ENCODE measurements at regions not wholly inside any gene's neighbourhood (a gene's known extent, or its start where the extent isn't known, plus 50 kb on each side); places are given as distances from the start of the nearest gene placed in this dataset.
"Not testable (repeated sequence)": the region's sequence is repeated elsewhere in the genome, so short reads cannot be mapped to it uniquely, and the experiment has no call there.

DNA sequence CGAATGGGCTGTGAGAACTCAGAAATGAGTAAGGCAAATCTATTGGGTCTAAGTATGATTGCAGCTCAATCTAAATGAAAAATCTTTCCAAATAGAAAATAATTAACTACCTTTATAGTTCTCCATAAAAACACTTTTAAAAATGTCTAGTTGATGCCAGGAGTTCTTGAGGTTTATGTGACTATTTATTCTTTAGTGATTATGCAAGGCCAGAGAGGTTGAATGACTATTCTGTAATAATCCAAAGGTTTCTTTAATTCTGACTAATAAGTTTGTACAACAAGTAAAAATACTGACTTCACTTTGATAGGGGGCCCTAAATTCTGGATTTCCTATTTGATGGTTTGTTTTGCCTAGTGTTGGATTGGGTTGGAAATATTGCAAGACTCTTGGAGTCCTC lies 461.2 kb downstream of the EPM2A start:
- no peak for DNase-seq (ENCODE audit: low read depth)

DNA sequence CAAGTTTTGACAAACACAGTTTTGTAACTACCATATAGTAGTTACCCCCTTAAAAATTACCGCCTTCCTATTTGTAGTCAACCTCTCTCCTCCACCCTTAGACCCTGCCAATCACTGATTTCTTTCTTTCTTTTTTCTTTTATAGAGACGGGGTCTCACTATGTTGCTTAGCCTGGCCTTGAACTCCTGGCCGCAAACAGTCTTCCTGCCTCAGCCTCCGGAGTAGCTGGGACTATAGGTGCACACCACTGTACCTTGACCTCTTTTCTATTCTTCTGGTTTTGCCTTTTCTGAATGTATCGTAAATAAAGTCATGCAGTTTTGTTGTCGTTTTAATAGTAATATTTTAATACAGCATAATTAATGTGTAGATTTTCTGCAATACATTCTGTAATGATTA lies 460.3 kb downstream of the EPM2A start:
- no peak for DNase-seq (ENCODE audit: low read depth)

DNA sequence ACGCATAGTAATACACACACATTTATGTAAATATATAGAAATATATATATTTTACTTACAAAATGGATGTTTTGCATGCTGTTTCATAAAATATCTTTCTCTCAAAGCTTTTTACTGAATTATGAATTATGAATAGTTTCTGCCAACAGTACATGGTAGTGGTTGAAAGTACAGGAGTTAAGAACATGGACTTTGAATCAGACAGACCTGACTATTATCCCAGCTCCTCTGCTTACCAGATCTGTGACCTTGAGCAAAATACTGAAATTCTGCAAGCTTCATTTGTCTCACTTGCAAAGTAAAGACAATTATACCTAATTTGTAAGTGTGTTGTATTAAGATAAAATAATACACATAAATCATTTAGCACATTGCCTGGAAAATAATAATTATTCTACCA lies 459.5 kb downstream of the EPM2A start:
- no peak for DNase-seq (ENCODE audit: low read depth)

- no peak for DNase-seq (ENCODE audit: low read depth)
Measured at GRCh38 chr6:145276756-145277155, 458.6 kb downstream of the EPM2A start.

DNA sequence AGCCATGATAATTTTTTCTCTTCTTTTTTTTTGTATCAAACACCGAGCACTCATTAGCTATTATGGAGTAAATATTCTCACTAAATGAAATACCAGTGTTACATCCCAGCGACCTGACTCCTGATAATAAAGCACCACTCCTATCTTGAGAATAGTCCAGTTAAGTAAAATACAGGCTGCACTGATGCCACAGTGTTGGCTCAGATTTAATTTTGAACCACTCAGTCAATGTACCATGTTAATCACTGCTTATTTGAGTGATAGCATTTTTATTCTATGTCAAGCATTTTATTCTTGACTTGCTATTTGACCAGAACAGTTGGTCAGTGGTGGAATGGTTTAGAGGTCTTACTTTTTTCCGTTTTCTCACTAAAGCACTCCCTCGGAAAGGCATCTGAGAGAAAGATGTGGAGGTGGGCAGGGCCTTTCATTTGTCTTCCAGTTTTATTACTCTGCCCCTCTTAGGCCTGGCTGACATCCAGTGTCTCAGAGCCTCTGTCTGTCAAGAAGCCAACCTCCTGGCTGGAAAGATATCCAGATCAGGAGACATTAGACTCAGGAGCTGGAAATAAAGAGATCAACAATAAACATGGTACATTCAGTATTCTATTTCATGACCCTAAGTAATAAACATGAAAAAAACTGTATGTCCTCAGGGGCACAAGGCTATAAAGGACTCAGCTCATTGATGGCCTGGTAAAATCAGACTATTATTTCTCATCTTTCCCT lies 457.8 kb downstream of the EPM2A start:
- DNase-seq (ENCODE audit: low read depth), result no peak

GRCh38 chr6:145278163-145278807 lies 457.0 kb downstream of the EPM2A start:
- DNase-seq (ENCODE audit: low read depth), result peak; percentile 20

DNA sequence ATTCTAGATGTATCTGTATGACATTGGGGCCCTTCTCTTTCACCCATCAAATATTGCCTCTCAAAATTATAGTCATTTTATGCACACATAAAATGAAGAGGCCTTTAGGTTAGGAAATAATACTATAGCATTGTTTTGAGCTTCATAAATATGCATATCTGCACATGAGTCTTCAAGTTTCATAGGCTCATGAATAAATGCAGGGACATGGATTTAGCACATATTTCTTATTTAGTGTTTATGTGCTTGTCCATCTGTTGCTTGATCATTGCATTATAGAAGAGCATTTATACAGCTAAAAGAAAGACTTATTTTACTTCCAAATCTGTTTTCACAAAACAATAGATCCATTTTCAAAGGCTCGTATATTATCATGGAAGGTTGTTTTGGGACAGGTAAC lies 455.8 kb downstream of the EPM2A start:
- DNase-seq (ENCODE audit: low read depth), result no peak

DNA sequence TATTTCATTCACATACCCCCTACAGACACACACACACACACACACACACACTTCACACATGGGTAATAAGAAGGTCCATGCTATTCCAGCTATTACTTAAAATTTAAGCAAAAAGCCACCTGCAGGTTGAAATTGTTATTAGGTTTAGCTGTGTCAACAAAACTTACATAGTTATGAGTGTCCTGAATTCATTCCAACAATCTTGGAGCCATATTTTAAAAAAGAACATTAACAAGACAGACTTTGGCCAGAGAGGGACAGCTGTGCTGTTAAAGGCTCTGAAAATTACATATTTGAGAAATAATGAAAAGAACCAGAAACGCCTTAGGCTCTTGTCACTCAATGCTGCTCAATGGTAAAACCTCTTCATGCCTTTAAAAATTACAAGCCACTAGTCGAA lies 455.3 kb downstream of the EPM2A start:
- no peak for DNase-seq (ENCODE audit: low read depth)

- not testable (repeated sequence) for DNase-seq (ENCODE audit: low read depth)
Measured at GRCh38 chr6:145283209-145283608, 452.1 kb downstream of the EPM2A start.

GRCh38 chr6:145283856-145284255 lies 451.5 kb downstream of the EPM2A start:
- no peak for DNase-seq (ENCODE audit: low read depth)

GRCh38 chr6:145286916-145287315 lies 448.4 kb downstream of the EPM2A start:
- no peak for DNase-seq (ENCODE audit: low read depth)

- no peak for DNase-seq (ENCODE audit: low read depth)
Measured at GRCh38 chr6:145289573-145289972, 445.7 kb downstream of the EPM2A start.

DNA sequence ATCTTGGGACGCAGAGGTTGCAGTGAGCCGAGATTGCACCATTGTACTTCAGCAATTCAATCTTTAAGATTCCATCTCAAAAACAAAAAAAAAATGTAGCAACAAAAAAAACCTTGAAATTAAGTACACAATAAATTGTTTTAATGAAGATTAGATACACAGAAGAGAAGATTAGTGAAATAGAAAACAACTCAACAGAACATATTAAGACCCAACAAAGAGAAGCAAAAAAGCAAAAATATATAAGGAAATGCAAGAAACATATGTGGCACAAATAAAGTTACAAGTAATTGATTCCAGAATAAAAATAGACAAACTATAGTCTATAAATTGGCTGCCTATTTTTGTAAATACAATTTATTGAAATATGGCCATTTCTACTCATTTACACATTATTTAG lies 445.2 kb downstream of the EPM2A start:
- no peak for DNase-seq (ENCODE audit: low read depth)

DNA sequence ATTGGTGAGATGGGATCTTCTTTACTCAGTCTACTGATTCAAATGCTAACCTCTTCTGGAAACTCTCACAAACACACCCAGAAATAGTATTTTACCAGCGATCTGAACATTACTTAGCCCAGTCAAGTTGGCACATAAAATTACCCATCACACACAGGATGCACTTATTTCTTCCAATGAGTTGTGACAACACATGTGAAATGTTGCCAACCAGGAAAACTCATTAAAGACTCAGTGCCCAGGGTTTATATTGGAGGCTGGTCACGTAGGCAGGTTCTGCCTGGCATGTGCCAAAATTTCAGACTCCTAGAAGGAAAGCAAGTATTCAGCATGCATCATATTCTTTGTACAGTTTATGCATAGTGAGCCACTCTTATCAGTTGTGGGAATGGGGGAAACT lies 443.3 kb downstream of the EPM2A start:
- no peak for DNase-seq (ENCODE audit: low read depth)

GRCh38 chr6:145294942-145295341 lies 440.4 kb downstream of the EPM2A start:
- DNase-seq (ENCODE audit: low read depth), result no peak

- no peak for DNase-seq (ENCODE audit: low read depth)
Measured at GRCh38 chr6:145295746-145296145, 439.6 kb downstream of the EPM2A start.

- no peak for DNase-seq (ENCODE audit: low read depth)
Measured at GRCh38 chr6:145305670-145306069, 429.6 kb downstream of the EPM2A start.

DNA sequence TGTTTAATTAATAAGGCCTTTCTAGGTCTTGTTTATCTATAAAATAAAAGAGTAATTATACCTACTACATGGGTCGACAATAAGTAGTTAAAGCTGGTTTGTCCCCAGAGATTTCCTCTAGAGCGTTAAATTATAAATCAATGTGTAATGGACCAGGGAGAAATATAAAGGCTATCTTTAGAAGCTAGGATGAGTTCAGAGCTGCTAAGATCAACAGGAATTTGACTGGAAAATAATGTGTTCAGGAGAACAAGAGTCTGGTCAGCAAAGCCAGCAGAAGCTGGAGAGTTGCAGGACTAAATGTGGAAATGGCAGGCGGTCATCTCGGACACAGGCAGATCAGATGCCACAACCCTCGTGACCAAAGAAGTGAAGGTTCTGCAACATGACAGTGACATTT lies 428.8 kb downstream of the EPM2A start:
- no peak for DNase-seq (ENCODE audit: low read depth)

- DNase-seq (ENCODE audit: low read depth), result peak; percentile 25
Measured at GRCh38 chr6:145309842-145310535, 425.3 kb downstream of the EPM2A start.

- DNase-seq (ENCODE audit: low read depth), result no peak
Measured at GRCh38 chr6:145312481-145312880, 422.8 kb downstream of the EPM2A start.

GRCh38 chr6:145313041-145313855 lies 422.1 kb downstream of the EPM2A start:
- DNase-seq (ENCODE audit: low read depth), result no peak

GRCh38 chr6:145315982-145316600 lies 419.2 kb downstream of the EPM2A start:
- no peak for DNase-seq (ENCODE audit: low read depth)

All from stromal cell of bone marrow (primary cell).